SK-N-SH (cell line): ENCODE measurements at regions not wholly inside any gene's neighbourhood (a gene's known extent, or its start where the extent isn't known, plus 50 kb on each side); places are given as distances from the start of the nearest gene placed in this dataset.

Experiments
- CTCF ChIP-seq: fragments of 200-600 bp; sonication (generic); IDR thresholded peaks from 2 replicates; pipeline ENCODE4 v1.6.1; 2017; ENCODE audit warnings: antibody characterized with exemption, mild to moderate bottlenecking, moderate library complexity
- RAD21 ChIP-seq: IDR thresholded peaks from 2 replicates; pipeline ENCODE4 v1.6.1; 2012; ENCODE audit warnings: mild to moderate bottlenecking, low read length

GRCh38 chr20:55360895-55361294 is 644.4 kb downstream of the CBLN4 start:
- TF ChIP-seq CTCF (no peak), RAD21 (no peak)
